H9 (cell line): ENCODE measurements at regions not wholly inside any gene's neighbourhood (a gene's known extent, or its start where the extent isn't known, plus 50 kb on each side); places are given as distances from the start of the nearest gene placed in this dataset.

Experiments
- DNase-seq: peaks from one replicate; pipeline ENCODE4 v3.0.0-alpha.2; 2017
- H2AFZ ChIP-seq: one replicate; pipeline ENCODE4 v1.6.1; 2013; ENCODE audit warnings: mild to moderate bottlenecking, low read length, control low read depth, moderate library complexity
- H2AK5ac ChIP-seq: 2 replicates; pipeline ENCODE4 v1.6.1; 2013; ENCODE audit warnings: low read length, control low read depth, mixed read lengths; ENCODE audit not compliant: insufficient read length
- H2BK120ac ChIP-seq: one replicate; pipeline ENCODE4 v1.6.1; 2013; ENCODE audit warnings: low read depth, mild to moderate bottlenecking, low read length, control low read depth, inconsistent platforms; ENCODE audit not compliant: poor library complexity, severe bottlenecking
- H2BK12ac ChIP-seq: 2 replicates; pipeline ENCODE4 v1.6.1; 2013; ENCODE audit warnings: low read length, control low read depth, mixed read lengths, low read depth; ENCODE audit not compliant: insufficient read length
- H2BK15ac ChIP-seq: 2 replicates; pipeline ENCODE4 v1.6.1; 2013; ENCODE audit warnings: low read depth, low read length, control low read depth
- H2BK20ac ChIP-seq: one replicate; pipeline ENCODE4 v1.6.1; 2013; ENCODE audit warnings: low read depth, mild to moderate bottlenecking, low read length, control low read depth, inconsistent platforms; ENCODE audit not compliant: poor library complexity, severe bottlenecking
- H2BK5ac ChIP-seq: 2 replicates; pipeline ENCODE4 v1.6.1; 2013; ENCODE audit warnings: low read length, control low read depth, mixed read lengths; ENCODE audit not compliant: insufficient read length
- H3K14ac ChIP-seq: 2 replicates; pipeline ENCODE4 v1.6.1; 2013; ENCODE audit warnings: low read length, control low read depth; ENCODE audit not compliant: insufficient read depth
- H3K18ac ChIP-seq: 2 replicates; pipeline ENCODE4 v1.6.1; 2013; ENCODE audit warnings: low read depth, mild to moderate bottlenecking, mixed read lengths, low read length, control low read depth; ENCODE audit not compliant: insufficient read length
- H3K23ac ChIP-seq: 2 replicates; pipeline ENCODE4 v1.6.1; 2013; ENCODE audit warnings: low read length, control low read depth, mixed read lengths, low read depth; ENCODE audit not compliant: insufficient read length
- H3K23me2 ChIP-seq: 2 replicates; pipeline ENCODE4 v1.6.1; 2013; ENCODE audit warnings: low read depth, mild to moderate bottlenecking, mixed read lengths, low read length, control low read depth; ENCODE audit not compliant: insufficient read length, poor library complexity, severe bottlenecking
- H3K27ac ChIP-seq: 2 replicates; pipeline ENCODE4 v1.5.1; 2013; ENCODE audit warnings: low read length, control low read depth, mixed read lengths, low read depth; ENCODE audit not compliant: insufficient read length
- H3K27me3 ChIP-seq: 2 replicates; pipeline ENCODE4 v1.6.1; 2013; ENCODE audit warnings: low read length, control low read depth, inconsistent platforms; ENCODE audit not compliant: insufficient read depth
- H3K4ac ChIP-seq: 2 replicates; pipeline ENCODE4 v1.6.1; 2013; ENCODE audit warnings: low read depth, mild to moderate bottlenecking, control low read depth, inconsistent platforms, low read length, moderate library complexity
- H3K4me1 ChIP-seq: 2 replicates; pipeline ENCODE4 v1.6.1; 2013; ENCODE audit warnings: low read length, control low read depth, inconsistent platforms; ENCODE audit not compliant: insufficient read depth
- H3K4me2 ChIP-seq: 2 replicates; pipeline ENCODE4 v1.6.1; 2013; ENCODE audit warnings: low read length, control low read depth, mixed read lengths; ENCODE audit not compliant: insufficient read length, insufficient read depth
- H3K56ac ChIP-seq: 2 replicates; pipeline ENCODE4 v1.6.1; 2013; ENCODE audit warnings: low read depth, mild to moderate bottlenecking, mixed read lengths, low read length, control low read depth; ENCODE audit not compliant: insufficient read length
- H3K79me1 ChIP-seq: 2 replicates; pipeline ENCODE4 v1.6.1; 2013; ENCODE audit warnings: low read depth, mild to moderate bottlenecking, moderate library complexity, low read length, control low read depth, inconsistent platforms; ENCODE audit not compliant: insufficient read depth, poor library complexity, severe bottlenecking
- H3K79me2 ChIP-seq: 2 replicates; pipeline ENCODE4 v1.6.1; 2013; ENCODE audit warnings: low read length, control low read depth, inconsistent platforms; ENCODE audit not compliant: insufficient read depth
- H3K9ac ChIP-seq: 2 replicates; pipeline ENCODE4 v1.6.1; 2013; ENCODE audit warnings: low read length, control low read depth, mixed read lengths; ENCODE audit not compliant: insufficient read length; ENCODE audit errors: extremely low read depth
- H3K9me3 ChIP-seq: one replicate; pipeline ENCODE4 v1.6.1; 2013; ENCODE audit warnings: low read depth, low read length, inconsistent platforms; ENCODE audit not compliant: control insufficient read depth
- H3T11ph ChIP-seq: one replicate; pipeline ENCODE4 v1.6.1; 2013; ENCODE audit warnings: mild to moderate bottlenecking, low read length, control low read depth, inconsistent platforms
- H4K20me1 ChIP-seq: one replicate; pipeline ENCODE4 v1.6.1; 2013; ENCODE audit not compliant: control insufficient read depth, insufficient read length, insufficient read depth
- H4K5ac ChIP-seq: 2 replicates; pipeline ENCODE4 v1.6.1; 2013; ENCODE audit warnings: low read depth, mild to moderate bottlenecking, mixed read lengths, low read length, control low read depth; ENCODE audit not compliant: insufficient read length
- H4K8ac ChIP-seq: replicated peaks from 2 replicates; pipeline ENCODE4 v1.6.1; 2013; ENCODE audit warnings: low read length, control low read depth, mixed read lengths, low read depth; ENCODE audit not compliant: insufficient read length
- H4K91ac ChIP-seq: 2 replicates; pipeline ENCODE4 v1.6.1; 2013; ENCODE audit warnings: low read depth, mild to moderate bottlenecking, moderate library complexity, mixed read lengths, low read length, control low read depth; ENCODE audit not compliant: insufficient read length
- H3K27ac Mint-ChIP-seq, 3 experiments: 2 replicates in 2 of 3; 3 replicates in 1 of 3; pipeline ENCODE4 v1.8.0; 2020 to 2021; ENCODE audit warnings: mixed read lengths in 3 of 3, mild to moderate bottlenecking in 1 of 3, moderate library complexity in 1 of 3
- H3K27me3 Mint-ChIP-seq: 2 replicates; pipeline ENCODE4 v1.8.0; 2021; ENCODE audit warnings: low read depth, mild to moderate bottlenecking, moderate library complexity, mixed read lengths
- H3K36me3 Mint-ChIP-seq, 3 experiments: 2 replicates in 2 of 3; 3 replicates in 1 of 3; pipeline ENCODE4 v1.8.0; 2020 to 2021; ENCODE audit warnings: low read depth in 3 of 3, mixed read lengths in 3 of 3; ENCODE audit not compliant: insufficient read depth in 1 of 3
- H3K4me1 Mint-ChIP-seq, 2 experiments: 2 replicates each; pipeline ENCODE4 v1.8.0; 2020; ENCODE audit warnings: mixed read lengths in 2 of 2
- H3K4me3 Mint-ChIP-seq, 2 experiments: 2 replicates in 1 of 2; 3 replicates in 1 of 2; pipeline ENCODE4 v1.8.0; 2020 to 2021; ENCODE audit warnings: mild to moderate bottlenecking in 2 of 2, mixed read lengths in 2 of 2, moderate library complexity in 1 of 2
- H3K9me3 Mint-ChIP-seq, 2 experiments: 2 replicates in 1 of 2; 3 replicates in 1 of 2; pipeline ENCODE4 v1.8.0; 2020; ENCODE audit warnings: mild to moderate bottlenecking in 2 of 2, mixed read lengths in 2 of 2, moderate library complexity in 1 of 2
- CTCF ChIP-seq: fragments of 200-600 bp; sonication (generic); conservative IDR thresholded peaks from 3 replicates; pipeline ENCODE4 v1.8.0; 2021; ENCODE audit warnings: antibody characterized with exemption, mild to moderate bottlenecking
- WGBS: extraction: QIAGEN DNeasy Blood & Tissue Kit; methylation state at CpG from one replicate; pipeline ENCODE4 v1.1.7; 2013; ENCODE audit warnings: missing lambda C conversion rate, low lambda C conversion rate, mixed read lengths; ENCODE audit not compliant: insufficient read length; ENCODE audit errors: extremely low coverage; 5-methylcytosine and 5-hydroxymethylcytosine counted together

GRCh38 chr10:6354168-6354772, 151.5 kb downstream of the PFKFB3 start:
- H3K4me1 ChIP-seq, result no peaks in the 10 kb centered on the region
- H3K14ac ChIP-seq, result no peak overlapping the region
- Mint-ChIP-seq H3K27ac (no peak overlapping the region), H3K9me3 (peaks cover 23 to 33% of the 10 kb centered on the region in 2 experiments), H3K4me1 (peaks cover 8 to 10% of the 10 kb centered on the region in 2 experiments), H3K27me3 (no peaks in the 10 kb centered on the region; the same call in 1 of the 2 replicates), H3K4me3 (no peak overlapping the region), H3K36me3 (peaks cover 6 to 31% (median 12%) of the 10 kb centered on the region in 3 experiments; a peak in 6 of 7 replicates)
- H3K79me1 ChIP-seq, result no peaks in the 10 kb centered on the region
- H2AFZ ChIP-seq, result no peak overlapping the region
- no peak overlapping the region for H3K4me2 ChIP-seq
- no peak overlapping the region for H2BK20ac ChIP-seq
- no peak overlapping the region for H3K23ac ChIP-seq
- no peak overlapping the region for H2BK5ac ChIP-seq
- H3K56ac ChIP-seq, result no peak overlapping the region
- H2BK15ac ChIP-seq, result no peak overlapping the region
- no CpG with 5 or more reads among the region's 5 CpGs for WGBS
- no peak overlapping the region for H3K9ac ChIP-seq
- no peaks in the 10 kb centered on the region for H3K23me2 ChIP-seq
- no peak overlapping the region for H2BK120ac ChIP-seq
- H4K91ac ChIP-seq, result no peak overlapping the region
- H4K20me1 ChIP-seq, result no peaks in the 10 kb centered on the region
- H3T11ph ChIP-seq, result no peak overlapping the region
- no peak overlapping the region for H3K18ac ChIP-seq
- H4K5ac ChIP-seq, result no peak overlapping the region
- no peak overlapping the region for H3K4ac ChIP-seq
- H2BK12ac ChIP-seq, result no peak overlapping the region
- H2AK5ac ChIP-seq, result no peak overlapping the region
- H3K9me3 ChIP-seq, result no peaks in the 10 kb centered on the region
- H3K79me2 ChIP-seq, result no peaks in the 10 kb centered on the region
- H4K8ac ChIP-seq, result no peak overlapping the region
- no peak for DNase-seq
- no peaks in the 10 kb centered on the region for H3K27me3 ChIP-seq
- TF ChIP-seq CTCF, result no peak
- no peak overlapping the region for H3K27ac ChIP-seq
